Endothelial cell of umbilical vein (primary cell): ENCODE measurements at regions not wholly inside any gene's neighbourhood (a gene's known extent, or its start where the extent isn't known, plus 50 kb on each side); places are given as distances from the start of the nearest gene placed in this dataset.

Experiments
- BruUV-seq: library from RNA; stranded (reverse); fragments of 400-500 nt; replicated peaks from 2 replicates; lab custom pipeline; 2021; lab: Mats Ljungman, UMichigan
- CTCF ChIA-PET: fragments of 300-600, 350-600 bp; sonication (Branson Sonifier 250); formaldehyde crosslinking; loops from one replicate; lab custom pipeline; 2021; ENCODE audit warnings: antibody characterized with exemption, inconsistent platforms; lab: Charles Lee
- POLR2A ChIA-PET: fragments of 300-600, 350-600 bp; sonication (Branson Sonifier 250); formaldehyde crosslinking; loops from one replicate; lab custom pipeline; 2021; ENCODE audit warnings: antibody characterized with exemption, inconsistent platforms; lab: Charles Lee
- DNase-seq: peaks from one replicate; pipeline ENCODE4 v3.0.0-alpha.2; 2011; ENCODE audit warnings: low read depth, low spot score
- FAIRE-seq: peaks from 2 replicates; lab custom pipeline; 2011; peaks lifted over from hg19 to GRCh38; lab: Jason Lieb, UNC
- H2AFZ ChIP-seq: 2 replicates; pipeline ENCODE4 v1.6.0; 2012; ENCODE audit warnings: low read depth, low read length, control low read depth, inconsistent platforms
- H3K27ac ChIP-seq: 2 replicates; pipeline ENCODE4 v1.5.1; 2011; ENCODE audit warnings: low read depth, mild to moderate bottlenecking, control low read depth, low read length, moderate library complexity; ENCODE audit not compliant: insufficient read depth
- H3K27me3 ChIP-seq, 2 experiments: 2 replicates each; pipeline versions ENCODE4 v1.6.0 to v1.6.1; 2011; ENCODE audit warnings: low read length in 2 of 2, mixed read lengths in 1 of 2; ENCODE audit not compliant: control insufficient read depth in 2 of 2, insufficient read depth in 2 of 2
- H3K36me3 ChIP-seq, 2 experiments: 2 replicates in 1 of 2; 3 replicates in 1 of 2; pipeline ENCODE4 v1.5.1; 2011; ENCODE audit warnings: low read length in 2 of 2, mild to moderate bottlenecking in 1 of 2, moderate library complexity in 1 of 2; ENCODE audit not compliant: control insufficient read depth in 2 of 2, insufficient read depth in 2 of 2; ENCODE audit errors: extremely low read depth in 1 of 2
- H3K4me1 ChIP-seq: 3 replicates; pipeline ENCODE4 v1.5.1; 2011; ENCODE audit warnings: mild to moderate bottlenecking, low read length; ENCODE audit not compliant: control insufficient read depth, insufficient read depth; ENCODE audit errors: extremely low read depth
- H3K4me2 ChIP-seq: 2 replicates; pipeline ENCODE4 v1.6.1; 2011; ENCODE audit warnings: low read length, control low read depth, mixed read lengths; ENCODE audit not compliant: insufficient read depth
- H3K4me3 ChIP-seq, 3 experiments: fragments of 200-600 bp in 1 of 3; sonication (generic), shearing (Covaris generic) in 1 of 3; replicated peaks in 1 of 3; 2 replicates each; pipeline ENCODE4 v1.5.1; 2011 to 2016; ENCODE audit warnings: control low read depth in 3 of 3, low read length in 3 of 3, mild to moderate bottlenecking in 2 of 3, inconsistent platforms in 1 of 3, low read depth in 1 of 3, moderate library complexity in 1 of 3; ENCODE audit not compliant: insufficient read depth in 1 of 3
- H3K79me2 ChIP-seq: 2 replicates; pipeline ENCODE4 v1.6.0; 2012; ENCODE audit warnings: low read length, inconsistent platforms; ENCODE audit not compliant: control insufficient read depth, insufficient read depth
- H3K9ac ChIP-seq: replicated peaks from 2 replicates; pipeline ENCODE3; 2011; ENCODE audit warnings: low read length, control low read depth; ENCODE audit not compliant: insufficient read depth; ENCODE audit errors: extremely low read depth
- H3K9me1 ChIP-seq: replicated peaks from 3 replicates; pipeline ENCODE4 v1.6.0; 2011; ENCODE audit warnings: mild to moderate bottlenecking, low read length; ENCODE audit not compliant: control insufficient read depth, insufficient read depth; ENCODE audit errors: extremely low read depth
- H3K9me3 ChIP-seq: replicated peaks from 2 replicates; pipeline ENCODE4 v1.5.1; 2012; ENCODE audit warnings: low read length, inconsistent platforms; ENCODE audit not compliant: control insufficient read depth, insufficient read depth
- H4K20me1 ChIP-seq: replicated peaks from 2 replicates; pipeline ENCODE3; 2011; ENCODE audit warnings: mild to moderate bottlenecking, low read length; ENCODE audit not compliant: control insufficient read depth, insufficient read depth; ENCODE audit errors: extremely low read depth
- CTCF ChIP-seq, 2 donors: IDR thresholded peaks; 1 replicate in 1 of 2; 2 replicates in 1 of 2; pipeline ENCODE4 v1.5.1; 2011; ENCODE audit warnings: low read length in 2 of 2, mild to moderate bottlenecking in 2 of 2, moderate library complexity in 2 of 2, control low read depth in 1 of 2, inconsistent platforms in 1 of 2, low read depth in 1 of 2; ENCODE audit not compliant: insufficient read depth in 1 of 2; ENCODE audit errors: extremely low read depth in 1 of 2
- EZH2 ChIP-seq: IDR thresholded peaks from 2 replicates; pipeline ENCODE4 v1.6.1; 2012; ENCODE audit warnings: borderline replicate concordance, low read depth, mild to moderate bottlenecking, moderate library complexity, low read length, inconsistent platforms; ENCODE audit not compliant: severe bottlenecking
- FOS ChIP-seq: IDR thresholded peaks from 2 replicates; pipeline ENCODE4 v1.6.1; 2011; ENCODE audit warnings: mild to moderate bottlenecking, low read length, moderate library complexity, borderline replicate concordance; ENCODE audit not compliant: insufficient read depth
- GATA2 ChIP-seq: IDR thresholded peaks from 2 replicates; pipeline ENCODE4 v1.7.0; 2011; ENCODE audit warnings: low read depth, mild to moderate bottlenecking, moderate library complexity, mixed read lengths, low read length; ENCODE audit not compliant: insufficient read length, insufficient read depth
- MAX ChIP-seq: IDR thresholded peaks from 2 replicates; pipeline ENCODE4 v1.6.1; 2011; ENCODE audit not compliant: insufficient read depth, insufficient read length
- POLR2A ChIP-seq: IDR thresholded peaks from 2 replicates; pipeline ENCODE4 v1.6.1; 2012; ENCODE audit warnings: low read depth, mild to moderate bottlenecking, control low read depth, low read length
- POLR2AphosphoS5 ChIP-seq: IDR thresholded peaks from 2 replicates; pipeline ENCODE4 v1.6.1; 2012; ENCODE audit warnings: low read depth, mild to moderate bottlenecking, control low read depth, low read length, moderate library complexity; ENCODE audit not compliant: insufficient read depth
- dilution Hi-C: fragments of 300-500 bp; cut with MboI; formaldehyde crosslinking; loops from one replicate; pipeline ENCODE4 v1.15.0; 2019; ENCODE audit warnings: low sequenced_read_pairs; ENCODE audit not compliant: extremely low pct_ligation_motif_present
- intact Hi-C: fragments of 100-400 bp; cut with micrococcal nuclease; formaldehyde crosslinking; loops from one replicate; pipeline ENCODE4 v1.10.0; 2022

- Histone ChIP-seq H2AFZ (peak overlapping the region; percentile 52), H4K20me1 (no peaks in the 10 kb centered on the region), H3K27me3 (peaks cover 0 to 7% of the 10 kb centered on the region in 2 experiments), H3K79me2 (no peaks in the 10 kb centered on the region), H3K9me1 (no peaks in the 10 kb centered on the region), H3K36me3 (no peaks in the 10 kb centered on the region), H3K9me3 (no peaks in the 10 kb centered on the region), H3K4me3 (no peak overlapping the region), H3K4me1 (peaks cover 27% of the 10 kb centered on the region), H3K27ac (no peak overlapping the region), H3K4me2 (no peak overlapping the region), H3K9ac (no peak overlapping the region)
- FAIRE-seq (no peak), DNase-seq (peak; percentile 62)
- ChIA-PET POLR2A (interaction anchor here (0.6 kb wide), 1 partner anchor 37 kb away, joined by 7 read pairs; no protein-coding TSS in a partner anchor), CTCF (interaction anchor here (0.7 to 1.6 kb wide), 5 partner anchors 9 to 233 kb away, joined by 3 read pairs; no protein-coding TSS in a partner anchor)
- dilution Hi-C loops, result no loop called here
- BruUV-seq, result no TSS peak
- intact Hi-C loops, result no loop called here
- no peak for TF ChIP-seq POLR2A
- TF ChIP-seq MAX, result no peak
- TF ChIP-seq POLR2AphosphoS5, result no peak
- TF ChIP-seq EZH2, result no peak
- no peak for TF ChIP-seq FOS
- no peak for TF ChIP-seq CTCF (IDR thresholded peaks at IDR 0.05; ENCODE audit: extremely low read depth in 1 of 2, insufficient read depth in 1 of 2, low read depth in 1 of 2, low read length in 2 of 2)
- TF ChIP-seq GATA2, result no peak
These were observed 62.5 kb upstream of the CHST15 start for GRCh38 chr10:124155781-124156435.
